PC-3 (cell line): ENCODE measurements at regions not wholly inside any gene's neighbourhood (a gene's known extent, or its start where the extent isn't known, plus 50 kb on each side); places are given as distances from the start of the nearest gene placed in this dataset.

Experiments used
- ATAC-seq: fragments of 200-7000 bp; cut with Tn5 transposase; 2 replicates; pipeline ENCODE4 v1.9.1; 2020; ENCODE audit warnings: mild to moderate bottlenecking, moderate library complexity
- BruUV-seq: library from RNA; stranded (reverse); fragments of 400-500 nt; replicated peaks from 2 replicates; lab custom pipeline; 2021; lab: Mats Ljungman, UMichigan
- CTCF ChIA-PET: fragments of 300-600 bp; sonication (Branson Sonifier 250); formaldehyde crosslinking; loops from one replicate; lab custom pipeline; 2022; ENCODE audit warnings: antibody characterized with exemption; lab: Charles Lee
- POLR2A ChIA-PET: fragments of 300-600 bp; sonication (Branson Sonifier 250); formaldehyde crosslinking; loops from one replicate; lab custom pipeline; 2022; ENCODE audit warnings: antibody characterized with exemption; ENCODE audit not compliant: unreplicated experiment; lab: Charles Lee
- DNase-seq: peaks from one replicate; pipeline ENCODE4 v3.0.0-alpha.2; 2015
- H2AFZ ChIP-seq: fragments of 300-600 bp; sonication (generic); 2 replicates; pipeline ENCODE4 v1.6.0; 2016; ENCODE audit warnings: antibody characterized with exemption, low read length
- H3F3A ChIP-seq: fragments of 300-600 bp; sonication (generic); one replicate; pipeline ENCODE4 v1.6.0; 2017; ENCODE audit warnings: antibody characterized with exemption, low read length, control low read depth, mild to moderate bottlenecking; ENCODE audit not compliant: unreplicated experiment
- H3K27ac ChIP-seq: fragments of 300-600 bp; sonication (generic); 2 replicates; pipeline ENCODE4 v1.5.1; 2016; ENCODE audit warnings: mild to moderate bottlenecking, low read length
- H3K27me3 ChIP-seq: fragments of 300-600 bp; sonication (generic); 2 replicates; pipeline ENCODE4 v1.6.1; 2016; ENCODE audit warnings: low read length, mixed read lengths
- H3K36me3 ChIP-seq: fragments of 300-600 bp; sonication (generic); 2 replicates; pipeline ENCODE4 v1.6.1; 2016; ENCODE audit warnings: low read depth, mixed run types, low read length, mixed read lengths
- H3K4me1 ChIP-seq: fragments of 300-600 bp; sonication (generic); 2 replicates; pipeline ENCODE4 v1.5.1; 2016; ENCODE audit warnings: low read length; ENCODE audit not compliant: insufficient read depth
- H3K4me2 ChIP-seq: fragments of 300-600 bp; sonication (generic); 2 replicates; pipeline ENCODE4 v1.6.0; 2016; ENCODE audit warnings: low read length
- H3K4me3 ChIP-seq: fragments of 300-600 bp; sonication (generic); 2 replicates; pipeline ENCODE4 v1.5.1; 2016; ENCODE audit warnings: mild to moderate bottlenecking, low read length, mixed read lengths
- H3K79me2 ChIP-seq: fragments of 300-600 bp; sonication (generic); 2 replicates; pipeline ENCODE4 v1.6.1; 2017; ENCODE audit warnings: low read length, mixed read lengths
- H3K9ac ChIP-seq: fragments of 300-600 bp; sonication (generic); 2 replicates; pipeline ENCODE4 v1.6.0; 2016; ENCODE audit warnings: mild to moderate bottlenecking, low read length
- H3K9me2 ChIP-seq: fragments of 300-600 bp; sonication (generic); replicated peaks from 2 replicates; pipeline ENCODE4 v1.6.1; 2016; ENCODE audit warnings: mixed run types, low read length, mixed read lengths
- H3K9me3 ChIP-seq: fragments of 300-600 bp; sonication (generic); 2 replicates; pipeline ENCODE4 v1.6.1; 2016; ENCODE audit warnings: low read length, mixed read lengths
- H4K20me1 ChIP-seq: fragments of 300-600 bp; sonication (generic); 2 replicates; pipeline ENCODE4 v1.6.1; 2016; ENCODE audit warnings: low read length, mixed read lengths
- EZH2 ChIP-seq: fragments of 300-600 bp; sonication (generic); IDR thresholded peaks from one replicate; pipeline ENCODE4 v1.6.1; 2017; ENCODE audit warnings: antibody characterized with exemption, mild to moderate bottlenecking, low read length; ENCODE audit not compliant: unreplicated experiment
- EZH2phosphoT487 ChIP-seq: fragments of 300-600 bp; sonication (generic); IDR thresholded peaks from 2 replicates; pipeline ENCODE4 v1.6.1; 2018; ENCODE audit warnings: mild to moderate bottlenecking, antibody characterized with exemption, low read length, borderline replicate concordance
- intact Hi-C: fragments of 100-400 bp; cut with micrococcal nuclease; formaldehyde crosslinking; loops from 2 replicates; pipeline ENCODE4 v1.9.0; 2023
- TF ChIP-seq, protein P1 (sequence below): fragments of 300-600 bp; sonication (generic); conservative IDR thresholded peaks from 2 replicates; pipeline ENCODE4 v1.5.1; 2017; ENCODE audit warnings: antibody characterized with exemption, low read depth, mild to moderate bottlenecking, low read length

DNA sequence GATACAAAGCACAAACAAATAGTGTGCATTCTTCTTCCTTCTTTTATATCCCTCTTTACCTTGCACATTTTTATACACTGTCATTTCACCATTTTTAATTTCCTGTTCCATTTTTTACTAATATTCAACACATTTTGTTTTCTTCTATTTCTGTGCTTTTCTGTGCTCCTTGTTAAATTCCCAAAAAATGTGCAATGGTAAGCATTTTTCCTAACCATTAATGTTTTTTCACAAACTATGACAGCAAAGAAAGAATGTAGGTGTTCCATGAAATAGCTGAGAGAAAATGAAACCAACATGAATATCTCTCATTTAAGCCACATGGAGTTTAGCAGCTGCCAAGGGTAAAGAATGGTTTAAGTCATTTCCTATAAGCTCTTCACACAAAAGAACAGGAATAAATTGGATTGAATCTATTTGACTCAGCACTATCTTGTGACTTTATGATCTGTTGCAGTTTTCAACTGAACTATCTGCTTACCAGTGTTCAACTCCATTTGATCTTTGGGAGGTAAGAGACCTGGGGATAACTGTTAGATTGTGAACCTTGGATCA, 145.7 kb upstream of the CDH19 start:
- no peak for TF ChIP-seq EZH2phosphoT487
- TF ChIP-seq, protein P1, sequence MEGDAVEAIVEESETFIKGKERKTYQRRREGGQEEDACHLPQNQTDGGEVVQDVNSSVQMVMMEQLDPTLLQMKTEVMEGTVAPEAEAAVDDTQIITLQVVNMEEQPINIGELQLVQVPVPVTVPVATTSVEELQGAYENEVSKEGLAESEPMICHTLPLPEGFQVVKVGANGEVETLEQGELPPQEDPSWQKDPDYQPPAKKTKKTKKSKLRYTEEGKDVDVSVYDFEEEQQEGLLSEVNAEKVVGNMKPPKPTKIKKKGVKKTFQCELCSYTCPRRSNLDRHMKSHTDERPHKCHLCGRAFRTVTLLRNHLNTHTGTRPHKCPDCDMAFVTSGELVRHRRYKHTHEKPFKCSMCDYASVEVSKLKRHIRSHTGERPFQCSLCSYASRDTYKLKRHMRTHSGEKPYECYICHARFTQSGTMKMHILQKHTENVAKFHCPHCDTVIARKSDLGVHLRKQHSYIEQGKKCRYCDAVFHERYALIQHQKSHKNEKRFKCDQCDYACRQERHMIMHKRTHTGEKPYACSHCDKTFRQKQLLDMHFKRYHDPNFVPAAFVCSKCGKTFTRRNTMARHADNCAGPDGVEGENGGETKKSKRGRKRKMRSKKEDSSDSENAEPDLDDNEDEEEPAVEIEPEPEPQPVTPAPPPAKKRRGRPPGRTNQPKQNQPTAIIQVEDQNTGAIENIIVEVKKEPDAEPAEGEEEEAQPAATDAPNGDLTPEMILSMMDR = no peak
- no peak for TF ChIP-seq EZH2
- no peak overlapping the region for H3K27ac ChIP-seq
- no TSS peak for BruUV-seq
- H3K4me2 ChIP-seq = no peak overlapping the region
- no peaks in the 10 kb centered on the region for H3K4me1 ChIP-seq
- H3K9me3 ChIP-seq = no peaks in the 10 kb centered on the region
- no peak overlapping the region for H3K4me3 ChIP-seq
- intact Hi-C loops = loop anchor here (1.0 to 10.0 kb wide), 6 partner anchors 132 to 765 kb away; no protein-coding TSS in a partner anchor
- H3K9ac ChIP-seq = no peak overlapping the region
- no peaks in the 10 kb centered on the region for H3K36me3 ChIP-seq
- no peak for DNase-seq
- H3K79me2 ChIP-seq = no peaks in the 10 kb centered on the region
- no peaks in the 10 kb centered on the region for H4K20me1 ChIP-seq
- POLR2A ChIA-PET = no interaction called here
- no peak for ATAC-seq
- CTCF ChIA-PET = interaction anchor here (0.6 to 1.2 kb wide), 3 partner anchors 189 to 294 kb away, joined by 6 to 8 read pairs (median 8); no protein-coding TSS in a partner anchor
- H3K9me2 ChIP-seq = no peaks in the 10 kb centered on the region
- no peak overlapping the region for H2AFZ ChIP-seq
- no peaks in the 10 kb centered on the region for H3K27me3 ChIP-seq
- no peaks in the 10 kb centered on the region for H3F3A ChIP-seq

DNA sequence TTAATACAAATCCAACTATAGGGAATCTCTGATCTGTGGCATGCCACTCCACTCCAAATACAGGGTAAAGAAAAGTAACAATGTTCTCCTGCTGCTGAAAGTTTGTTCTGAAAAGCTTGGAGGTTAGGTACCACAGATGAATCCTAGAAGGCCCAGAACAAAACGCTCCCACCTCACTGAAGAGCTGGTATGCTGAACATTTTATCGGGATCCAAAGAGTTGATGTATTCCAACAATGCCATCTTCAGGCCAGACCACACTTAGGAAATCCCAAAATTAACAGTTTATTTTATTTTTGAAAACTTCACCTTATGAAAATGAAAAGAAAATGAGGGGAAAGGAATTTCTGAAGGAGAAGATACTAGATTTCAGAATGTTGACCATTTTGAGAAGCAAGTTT, 145.1 kb upstream of the CDH19 start:
- no TSS peak for BruUV-seq
- H3K4me2 ChIP-seq = no peak overlapping the region
- H3K4me1 ChIP-seq = no peaks in the 10 kb centered on the region
- peaks cover 2% of the 10 kb centered on the region; the same call in 1 of the 2 replicates for H3K27me3 ChIP-seq
- H3K79me2 ChIP-seq = no peaks in the 10 kb centered on the region
- no peak overlapping the region for H3K9ac ChIP-seq
- no peaks in the 10 kb centered on the region for H3K9me2 ChIP-seq
- ATAC-seq = peak; percentile 69
- H3K36me3 ChIP-seq = no peaks in the 10 kb centered on the region
- POLR2A ChIA-PET = no interaction called here
- no peaks in the 10 kb centered on the region for H3K9me3 ChIP-seq
- no peak overlapping the region for H3K27ac ChIP-seq
- no peak overlapping the region for H2AFZ ChIP-seq
- H3K4me3 ChIP-seq = no peak overlapping the region
- H3F3A ChIP-seq = no peaks in the 10 kb centered on the region
- CTCF ChIA-PET = interaction anchor here (0.6 to 1.2 kb wide), 3 partner anchors 189 to 294 kb away, joined by 6 to 8 read pairs (median 8); no protein-coding TSS in a partner anchor
- intact Hi-C loops = loop anchor here (1.0 to 10.0 kb wide), 6 partner anchors 132 to 764 kb away; no protein-coding TSS in a partner anchor
- H4K20me1 ChIP-seq = no peaks in the 10 kb centered on the region
- DNase-seq = peak; percentile 50
- TF ChIP-seq, protein P1 = peak; percentile 65
- TF ChIP-seq EZH2 = no peak
- no peak for TF ChIP-seq EZH2phosphoT487

DNA sequence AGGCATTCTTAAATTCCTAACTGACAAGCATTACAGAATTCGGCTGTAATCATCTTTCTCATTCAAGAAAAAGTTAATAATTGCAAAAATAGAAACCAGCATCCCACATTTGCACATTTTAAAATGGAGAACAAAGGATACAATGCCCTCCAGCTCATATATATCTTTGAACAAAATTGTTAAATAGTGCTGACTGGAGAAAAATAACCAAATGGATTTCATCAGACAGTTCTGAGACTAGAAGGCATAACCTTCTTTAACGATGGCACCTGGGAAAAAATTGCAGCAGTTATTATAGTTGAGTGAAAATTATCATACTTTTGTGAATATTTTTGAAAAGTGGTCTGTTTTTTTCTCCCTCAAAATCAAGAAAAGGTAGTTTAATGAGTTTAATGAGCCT, 138.9 kb upstream of the CDH19 start:
- no peak overlapping the region for H3K9ac ChIP-seq
- no peak for DNase-seq
- ChIA-PET POLR2A (no interaction called here), CTCF (no interaction called here)
- H3F3A ChIP-seq = no peaks in the 10 kb centered on the region
- no peaks in the 10 kb centered on the region for H3K36me3 ChIP-seq
- H2AFZ ChIP-seq = no peak overlapping the region
- H3K9me3 ChIP-seq = no peaks in the 10 kb centered on the region
- intact Hi-C loops = loop anchor here (10.0 kb wide), 1 partner anchor 758 kb away; no protein-coding TSS in a partner anchor
- TF ChIP-seq, protein P1 = no peak
- no peak for TF ChIP-seq EZH2
- TF ChIP-seq EZH2phosphoT487 = no peak
- no peak for ATAC-seq
- no peak overlapping the region for H3K4me2 ChIP-seq
- no peaks in the 10 kb centered on the region for H3K79me2 ChIP-seq
- no peaks in the 10 kb centered on the region for H4K20me1 ChIP-seq
- H3K4me3 ChIP-seq = no peak overlapping the region
- peaks cover 6% of the 10 kb centered on the region; the same call in 1 of the 2 replicates for H3K27me3 ChIP-seq
- H3K4me1 ChIP-seq = no peaks in the 10 kb centered on the region
- H3K27ac ChIP-seq = no peak overlapping the region
- H3K9me2 ChIP-seq = no peaks in the 10 kb centered on the region
- BruUV-seq = no TSS peak
